Left renal pelvis (tissue), 4 donors: ENCODE measurements at regions not wholly inside any gene's neighbourhood (a gene's known extent, or its start where the extent isn't known, plus 50 kb on each side); places are given as distances from the start of the nearest gene placed in this dataset.
A peak's percentile ranks its signal among the peaks of the same experiment; 100 is the strongest.

ENCODE experiments used
- DNase-seq, 4 donors: peaks; one replicate each; pipeline ENCODE4 v3.0.0-alpha.2; 2013; ENCODE audit warnings: low read depth in 4 of 4, low spot score in 3 of 4

DNA sequence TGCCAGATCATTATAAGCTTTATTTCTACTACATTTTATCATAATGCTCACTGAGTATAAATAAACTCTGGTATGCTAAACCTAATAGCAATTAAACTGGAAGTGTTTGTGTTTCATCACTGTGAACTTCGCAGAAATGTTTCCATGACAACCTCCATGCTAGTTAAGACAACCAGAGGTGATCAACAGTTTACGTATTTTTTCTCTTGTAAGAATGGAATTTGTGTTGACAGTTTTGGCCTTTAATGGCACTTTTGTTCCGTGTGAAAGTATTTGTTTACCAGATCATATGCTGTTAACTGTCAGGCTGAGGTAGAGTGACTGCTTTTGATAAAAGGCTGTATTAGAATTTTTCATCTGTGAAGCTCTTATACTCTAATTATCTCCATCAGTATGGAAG is 212.1 kb upstream of the PPP1R3A start:
- DNase-seq: no peak

DNA sequence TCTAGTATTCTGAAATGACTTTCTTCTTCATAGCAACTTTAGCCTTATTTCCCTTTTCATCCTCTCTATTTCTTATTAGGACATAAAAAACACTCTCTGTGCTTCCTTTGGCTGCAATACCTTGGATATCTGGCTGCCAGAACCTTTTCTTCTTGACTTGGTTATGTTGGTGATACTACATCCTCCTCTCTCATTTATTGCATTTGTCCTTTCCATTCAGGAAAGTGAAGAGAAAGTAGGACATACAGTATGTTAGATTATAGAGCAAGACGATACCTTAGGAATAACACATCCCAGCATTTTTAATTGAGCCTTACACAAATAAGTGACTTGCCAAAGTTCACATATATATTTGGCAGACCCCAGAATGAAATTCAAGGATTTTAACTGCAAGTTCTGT is 210.1 kb upstream of the PPP1R3A start:
- no peak for DNase-seq

DNA sequence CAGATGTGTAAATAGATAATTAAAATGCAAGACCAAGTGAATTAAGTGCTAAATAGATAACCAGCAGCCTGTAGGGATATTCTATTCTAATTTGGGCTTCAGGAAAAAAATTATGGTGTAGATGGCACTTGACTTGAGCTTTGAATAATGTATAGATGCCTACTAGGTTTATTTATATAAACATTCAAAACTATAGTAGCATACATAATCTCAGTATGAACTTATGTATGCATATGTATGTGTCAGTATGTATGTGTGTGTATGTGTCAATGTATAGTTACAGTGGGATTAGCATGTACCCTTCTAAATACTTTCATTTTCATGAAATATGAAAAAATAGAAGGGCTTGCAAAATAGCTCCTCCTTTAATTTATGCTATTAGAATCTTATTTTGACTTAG is 207.3 kb upstream of the PPP1R3A start:
- DNase-seq: no peak

DNA sequence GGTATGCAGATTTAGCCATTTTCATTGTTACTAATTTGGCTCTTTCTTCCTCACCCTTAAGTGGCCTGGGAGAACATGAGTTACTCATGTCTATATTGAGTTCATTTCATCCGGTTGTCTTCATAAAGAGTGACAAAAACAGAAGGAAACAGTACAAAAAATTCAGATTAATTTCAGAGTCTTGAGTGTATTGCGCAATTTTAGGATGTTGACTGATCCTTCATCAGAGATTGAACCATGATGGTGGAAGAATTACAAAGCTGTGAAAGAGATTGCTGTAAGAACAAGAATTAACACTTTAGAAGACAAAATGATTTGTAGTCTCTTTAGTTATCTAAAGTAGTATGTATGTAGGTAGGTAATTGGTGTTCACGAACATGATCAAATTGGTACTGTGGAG is 194.0 kb upstream of the PPP1R3A start:
- DNase-seq: no peak

DNA sequence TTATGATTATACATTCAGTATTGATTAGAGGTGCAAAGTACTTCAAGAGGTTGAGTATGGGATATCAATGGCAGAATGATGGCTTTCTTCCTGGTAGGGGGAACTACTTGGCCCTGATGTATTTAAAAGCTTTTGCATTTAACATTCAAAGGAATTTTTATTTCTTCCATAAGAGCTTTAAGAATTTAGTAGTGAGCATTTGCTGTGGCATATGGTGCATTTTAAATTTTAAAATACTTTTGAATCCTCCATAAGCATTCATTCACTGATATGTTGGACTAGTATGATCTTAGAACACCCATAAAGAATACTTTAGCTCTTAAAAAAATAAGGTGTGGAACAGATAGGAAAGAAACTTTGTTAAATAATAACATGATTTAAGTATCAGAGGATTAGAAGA is 191.9 kb upstream of the PPP1R3A start:
- no peak for DNase-seq

DNA sequence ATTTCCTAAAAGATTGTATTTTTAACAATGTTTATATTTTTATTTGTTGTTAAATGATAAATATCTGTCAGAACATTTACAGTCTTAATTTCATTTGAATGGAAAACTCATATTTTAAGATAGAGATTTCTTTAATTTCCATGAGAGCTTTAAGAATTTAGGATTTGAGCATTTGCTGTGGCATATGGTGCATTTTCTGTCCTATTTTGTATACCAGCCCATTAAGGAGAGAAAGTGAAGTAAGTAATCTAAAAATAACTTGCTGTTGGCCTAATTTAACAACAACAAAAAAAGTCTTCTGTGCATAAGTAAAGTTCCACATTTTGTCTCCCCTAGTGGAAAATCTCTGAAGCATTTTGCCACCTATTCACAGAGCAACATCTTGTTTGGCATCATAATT is 190.9 kb upstream of the PPP1R3A start:
- DNase-seq: no peak

DNA sequence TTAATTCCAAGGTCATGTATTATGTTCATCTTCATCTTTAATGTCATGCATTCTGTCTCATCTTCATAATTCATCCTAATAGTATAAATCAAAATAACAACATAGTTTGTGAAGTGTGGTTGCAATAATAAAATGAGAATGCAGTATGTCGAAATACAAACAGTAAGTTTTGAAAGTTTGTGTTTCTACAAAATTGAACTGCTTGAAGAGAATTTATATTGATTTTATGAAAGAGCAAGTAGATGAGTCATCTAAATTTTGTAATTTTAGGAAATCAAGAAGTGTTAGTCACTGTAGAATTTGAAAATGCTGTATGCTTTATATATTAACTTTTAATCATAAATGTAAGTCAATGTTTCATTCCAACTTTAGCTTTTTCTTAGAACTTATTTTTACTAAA is 190.5 kb upstream of the PPP1R3A start:
- DNase-seq: no peak

DNA sequence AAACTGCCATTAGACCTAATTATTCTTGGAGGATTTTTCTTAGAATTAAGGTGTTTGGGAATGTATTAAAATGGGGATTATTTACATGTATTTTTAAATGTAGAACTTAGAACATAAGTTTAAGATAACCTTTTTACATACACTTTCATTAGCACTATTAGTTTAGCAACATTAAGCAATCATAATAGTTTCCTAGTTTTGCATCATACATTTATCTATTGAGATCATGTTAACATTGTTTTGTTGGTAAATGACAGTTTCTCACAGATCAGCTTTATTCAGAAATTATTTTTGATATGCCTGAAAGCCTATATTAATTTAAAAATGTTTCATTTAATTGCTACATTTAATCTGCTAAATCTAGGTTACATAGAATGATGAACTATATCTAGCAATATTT is 189.7 kb upstream of the PPP1R3A start:
- no peak for DNase-seq

DNA sequence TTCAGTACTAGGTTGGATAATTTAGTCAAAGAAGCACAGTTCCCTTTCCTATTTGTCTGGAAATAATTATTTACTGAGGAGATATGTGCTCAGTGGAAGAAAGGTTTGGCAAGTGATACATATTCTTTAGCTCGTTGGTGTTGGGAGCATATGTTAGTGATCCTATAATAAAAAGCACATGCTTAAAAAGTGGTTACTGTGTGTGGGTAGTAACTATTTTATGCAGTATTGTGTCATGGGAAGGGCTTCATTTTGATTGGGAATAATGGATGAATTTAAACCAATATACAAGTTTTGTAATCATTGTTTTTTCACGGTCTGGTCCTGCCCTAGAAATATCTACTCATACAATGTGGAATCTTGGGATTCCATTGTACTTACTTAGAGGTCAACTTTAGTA is 188.7 kb upstream of the PPP1R3A start:
- DNase-seq: no peak

DNA sequence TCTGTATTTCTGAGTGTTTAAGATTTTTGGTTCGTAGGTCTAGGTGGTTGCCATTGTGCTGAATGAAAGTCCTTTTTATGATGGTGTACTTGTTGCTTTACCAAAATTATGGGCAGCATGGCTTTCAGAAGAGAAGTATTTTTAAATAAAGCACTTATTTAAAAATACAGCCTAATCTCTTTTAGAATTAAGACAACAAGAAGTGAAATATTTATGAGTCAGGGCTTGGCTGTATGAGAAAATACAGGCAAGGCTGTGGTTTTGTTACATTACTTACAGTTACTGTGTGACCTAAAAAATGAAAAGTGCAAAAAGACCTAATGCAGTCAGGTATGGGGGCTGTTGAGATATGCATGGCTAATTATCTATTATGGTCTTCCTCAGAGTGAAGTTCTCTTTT is 185.2 kb upstream of the PPP1R3A start:
- DNase-seq: no peak

DNA sequence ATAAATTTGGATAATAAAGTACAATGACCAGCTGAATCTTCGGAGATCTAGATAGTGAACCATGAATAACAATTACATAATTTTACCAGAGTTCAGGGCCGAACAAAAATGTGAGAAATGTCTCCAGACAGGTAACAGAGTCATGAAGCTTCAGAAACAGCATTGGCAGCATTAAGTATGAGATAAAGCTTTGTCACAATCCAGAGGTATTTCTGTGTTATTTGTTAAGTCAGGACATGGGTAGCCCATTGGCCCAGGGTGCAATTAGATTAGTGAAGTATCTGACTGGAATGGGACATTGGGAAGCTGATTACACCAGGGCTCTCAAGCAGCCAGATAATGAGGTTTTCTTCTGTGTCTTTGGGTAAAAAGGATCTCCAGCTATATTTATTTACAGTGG is 184.2 kb upstream of the PPP1R3A start:
- DNase-seq: no peak

DNA sequence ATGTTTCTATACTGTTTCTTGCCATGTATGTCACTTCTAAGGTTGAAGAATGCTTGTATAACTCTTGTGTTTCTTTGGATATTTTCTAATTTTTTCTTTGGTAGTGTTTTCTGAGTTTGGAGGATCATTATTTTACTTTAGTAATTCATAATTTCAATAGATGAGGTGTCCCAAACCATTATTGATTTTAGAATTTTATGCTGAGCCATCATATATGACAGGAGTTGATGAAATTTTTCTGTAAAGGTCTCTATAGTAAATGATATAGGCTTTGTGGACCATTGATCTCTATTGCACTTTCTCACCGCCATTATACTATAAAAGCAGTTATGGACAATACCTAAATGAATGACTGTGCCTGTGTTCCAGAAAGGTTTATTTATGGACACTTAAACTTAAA is 183.3 kb upstream of the PPP1R3A start:
- no peak for DNase-seq

DNA sequence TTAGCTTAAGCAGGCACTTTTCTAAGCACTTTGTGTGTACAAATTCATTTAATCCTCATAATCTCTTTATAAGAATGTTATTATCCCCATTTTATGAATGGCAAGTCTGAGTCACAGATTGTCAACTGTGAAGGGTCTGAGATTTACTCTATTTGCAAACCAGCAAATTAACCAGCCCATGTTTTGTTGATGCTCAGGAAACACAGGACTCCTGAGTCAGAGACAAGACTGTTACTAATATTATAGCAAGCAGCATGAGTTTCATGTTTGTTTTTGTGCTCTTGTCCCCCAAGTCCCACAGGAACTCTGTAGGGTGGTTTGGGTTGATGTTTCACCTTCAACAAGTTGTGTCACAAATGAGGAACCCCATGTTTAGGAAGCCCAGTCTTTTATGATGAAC is 182.0 kb upstream of the PPP1R3A start:
- no peak for DNase-seq

DNA sequence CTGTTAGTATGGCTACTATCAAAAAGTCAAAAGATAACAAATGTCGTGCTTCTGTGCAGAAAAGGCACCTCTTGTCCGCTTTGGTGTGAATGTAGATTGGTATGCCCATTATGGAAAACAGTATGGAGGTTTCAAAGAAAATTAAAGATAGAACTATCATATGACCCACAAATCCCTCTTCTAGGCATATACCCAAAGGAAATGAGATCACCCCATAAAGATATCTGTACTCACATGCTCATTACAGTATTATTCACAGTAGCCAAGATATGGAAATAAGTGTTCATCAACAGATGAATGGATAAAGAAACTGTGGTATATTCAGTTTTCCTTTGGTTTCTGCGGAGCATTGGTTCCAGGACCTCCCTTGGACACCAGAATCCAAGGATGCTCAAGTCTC is 180.5 kb upstream of the PPP1R3A start:
- DNase-seq: no peak

DNA sequence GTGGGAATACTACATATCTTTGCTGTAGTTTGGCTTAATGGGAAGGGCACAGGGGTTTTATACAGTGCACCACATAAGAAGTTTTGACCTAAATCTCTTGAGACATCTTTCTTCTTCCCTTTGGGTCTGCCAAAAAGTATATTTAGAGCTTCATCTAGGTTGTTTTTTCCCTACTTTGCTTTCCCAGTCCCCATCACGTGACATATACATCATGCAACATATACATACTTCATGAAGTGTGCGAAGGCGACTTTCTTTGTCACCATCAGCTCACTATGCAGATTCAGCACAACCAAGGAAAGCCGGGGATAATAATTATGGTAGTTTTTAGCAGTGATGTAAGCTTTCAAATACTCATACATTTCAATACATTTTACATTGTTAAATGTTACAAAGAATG is 177.1 kb upstream of the PPP1R3A start:
- DNase-seq: no peak

DNA sequence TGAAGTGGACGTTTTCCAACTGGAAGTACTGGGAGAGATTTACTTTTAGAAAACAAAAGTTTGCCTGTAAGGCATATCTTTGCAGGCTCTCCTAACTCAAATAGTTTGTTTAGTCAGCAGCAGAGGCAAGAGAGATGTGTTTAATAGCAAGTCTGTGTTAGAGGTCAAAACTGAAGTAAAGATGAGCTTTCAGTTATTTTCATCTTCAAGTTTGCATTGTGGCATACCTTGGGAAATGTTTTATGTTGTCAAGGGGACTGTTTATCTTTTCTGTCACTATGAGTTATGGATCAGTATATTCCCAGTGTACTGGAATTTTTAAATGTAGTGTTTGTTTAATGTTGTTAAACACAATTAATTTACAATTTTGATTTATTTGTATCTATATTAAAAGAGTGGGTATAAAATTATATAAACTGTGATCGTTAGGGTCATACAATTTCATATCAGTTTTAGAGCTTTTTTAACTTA is 169.7 kb upstream of the PPP1R3A start:
- no peak for DNase-seq

DNA sequence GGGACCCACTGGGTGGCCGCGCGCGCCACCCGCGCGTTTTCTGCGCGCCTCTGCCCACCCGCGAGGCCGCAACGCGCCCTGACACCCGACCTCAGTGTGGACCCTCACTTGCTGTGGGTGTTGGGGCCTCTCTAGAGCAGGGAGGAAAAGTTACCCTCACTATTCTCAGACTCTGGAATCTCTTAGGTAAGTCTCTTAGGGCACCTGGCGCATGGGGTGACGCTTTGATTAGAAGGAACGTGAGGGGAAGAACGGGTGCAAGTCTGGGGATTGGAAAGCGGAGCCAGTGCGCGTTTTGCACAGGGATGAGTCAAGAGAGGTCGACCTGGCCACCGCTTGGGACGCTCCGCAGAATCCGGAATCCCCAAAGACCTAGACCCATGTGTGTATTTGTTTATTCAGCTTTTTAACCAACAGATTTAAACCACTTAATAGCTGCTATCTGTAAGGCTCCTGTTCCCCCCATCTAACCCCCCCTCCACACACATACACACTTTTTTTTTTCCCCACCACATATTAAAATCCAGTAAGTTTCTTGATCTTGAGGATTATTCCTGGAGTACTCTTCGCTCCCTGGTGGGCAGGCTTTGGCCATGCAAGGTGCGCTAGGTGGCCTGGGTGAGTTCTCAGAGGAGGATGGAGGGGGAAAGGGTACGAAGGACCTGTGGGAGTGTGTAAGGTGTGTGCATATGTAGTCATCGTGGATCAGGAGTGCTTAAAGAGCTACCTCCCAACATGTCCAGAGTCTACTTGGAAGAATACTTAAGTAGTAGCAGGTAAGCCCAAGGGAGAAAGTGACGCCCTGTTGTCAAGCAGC is 169.1 kb upstream of the PPP1R3A start:
- DNase-seq: no peak

DNA sequence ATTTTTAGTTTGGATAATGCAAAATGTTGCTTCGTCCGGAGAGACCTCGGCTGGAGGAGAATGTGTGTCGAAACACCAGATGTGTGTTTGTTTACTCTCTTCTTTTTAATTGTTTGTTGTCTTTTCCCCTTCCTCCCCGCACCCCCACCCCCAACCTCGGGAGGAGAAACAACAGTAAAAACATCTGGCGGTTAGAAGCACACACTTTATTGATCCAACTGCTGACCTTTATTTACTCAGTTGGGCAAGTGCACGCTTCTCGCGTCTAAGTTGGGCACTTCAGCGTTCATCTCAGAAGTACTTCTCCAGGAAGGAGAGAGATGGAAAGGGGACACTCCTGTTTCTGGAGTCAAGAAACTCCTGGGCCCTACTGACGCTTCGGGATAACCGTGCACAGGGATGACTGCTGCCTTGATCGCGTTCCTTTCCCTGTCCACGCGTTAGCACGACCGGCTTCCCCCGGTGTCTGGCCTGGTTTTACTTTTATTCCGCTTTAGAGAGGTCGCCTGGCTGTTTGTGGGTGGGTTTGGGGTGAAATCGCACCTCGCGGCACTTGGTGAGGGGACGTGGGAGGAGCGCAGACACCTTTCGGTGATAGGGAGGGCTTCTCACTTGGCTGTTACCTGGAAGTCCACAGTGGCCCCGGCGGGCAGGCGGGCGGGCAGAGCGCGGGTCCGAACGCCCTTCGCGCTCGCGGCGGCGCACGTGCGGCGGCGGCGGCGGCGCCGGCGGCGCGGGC is 168.3 kb upstream of the PPP1R3A start:
- no peak for DNase-seq

DNA sequence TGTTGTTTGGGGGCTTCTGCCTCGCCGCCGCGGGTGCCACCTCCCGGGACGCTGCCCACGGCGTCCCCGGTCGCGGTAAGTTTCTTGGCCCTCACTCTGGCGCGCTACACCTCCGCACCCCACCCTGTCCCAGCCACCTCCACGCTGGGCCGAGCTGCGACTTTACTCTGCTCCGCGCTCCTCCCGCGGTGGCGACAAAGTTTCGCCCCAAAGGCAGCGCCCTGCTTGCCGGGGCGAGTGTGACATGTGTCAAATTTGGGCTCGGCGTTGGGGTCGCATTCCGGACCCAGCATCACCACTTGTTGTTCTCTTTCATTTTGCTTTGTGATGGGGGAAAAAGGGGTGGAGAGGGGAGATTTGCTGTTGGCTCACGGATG is 167.7 kb upstream of the PPP1R3A start:
- no peak for DNase-seq

DNA sequence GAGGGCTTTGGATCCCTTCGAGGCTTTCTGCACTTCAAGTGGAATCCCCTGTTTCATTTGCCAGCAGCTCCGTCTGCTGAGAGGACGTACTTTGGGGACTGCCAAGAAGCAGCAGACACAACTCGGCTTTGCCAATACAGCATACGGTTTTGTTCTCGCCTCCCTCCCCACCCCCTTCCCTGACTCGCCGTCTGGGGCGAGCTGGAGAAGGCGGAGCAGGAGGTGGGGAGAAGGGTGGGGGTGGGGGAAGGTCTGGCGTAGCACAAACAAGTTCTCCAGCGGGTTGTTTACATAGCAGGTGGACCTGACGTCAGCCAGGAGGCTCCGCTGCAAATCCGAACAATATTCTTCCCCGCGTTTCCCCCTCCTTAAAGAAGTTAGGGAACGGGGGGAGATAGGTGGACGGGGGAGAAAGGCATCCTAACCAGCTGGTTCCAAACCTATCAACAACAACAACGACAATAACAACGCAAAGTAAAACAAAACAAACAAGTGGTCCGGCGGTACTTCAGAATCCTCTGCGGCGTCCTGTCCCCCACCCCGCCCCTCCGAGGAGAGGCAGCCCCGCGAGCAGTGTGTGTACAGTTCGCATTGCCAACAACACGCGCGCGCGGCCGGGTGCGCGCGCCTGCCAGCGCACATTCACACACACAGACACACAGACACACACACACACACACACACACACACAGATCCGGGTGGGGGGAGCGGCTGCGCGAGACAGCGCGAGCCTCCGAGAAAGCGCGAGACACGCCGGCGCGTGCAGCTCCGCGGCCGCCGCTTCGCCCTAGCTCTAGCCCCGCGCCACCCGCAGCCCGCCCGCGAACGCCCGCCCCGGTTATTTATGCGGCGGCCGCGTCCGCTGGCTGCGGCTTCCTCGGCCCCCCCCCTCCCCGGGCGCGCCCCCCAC is 167.0 kb upstream of the PPP1R3A start:
- peak in 2 of 4 donors; percentile 67 to 68 for DNase-seq

DNA sequence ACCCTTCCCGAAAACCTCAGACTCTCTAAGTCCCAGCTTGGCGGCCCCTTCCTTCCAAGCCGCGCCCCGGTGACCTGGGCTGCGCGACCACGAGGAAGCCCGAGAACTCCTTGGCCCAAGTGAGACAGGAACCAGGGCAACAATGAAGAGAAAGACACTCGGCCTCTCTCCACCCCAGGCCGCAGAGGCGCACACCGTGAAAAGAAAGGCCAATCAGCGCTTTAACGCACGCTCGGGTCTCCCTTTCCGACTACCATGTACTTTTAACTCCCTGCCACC is 166.4 kb upstream of the PPP1R3A start:
- no peak for DNase-seq
